Left colon (tissue), 2 donors: ENCODE measurements at regions not wholly inside any gene's neighbourhood (a gene's known extent, or its start where the extent isn't known, plus 50 kb on each side); places are given as distances from the start of the nearest gene placed in this dataset.
A peak's percentile ranks its signal among the peaks of the same experiment; 100 is the strongest.

Experiments
- ATAC-seq: fragments of 200-7000 bp; cut with Tn5 transposase; one replicate; pipeline ENCODE4 v1.9.1; 2020; ENCODE audit warnings: mild to moderate bottlenecking, moderate library complexity
- DNase-seq, 2 donors: peaks; one replicate each; pipeline ENCODE4 v3.0.0-alpha.2; 2020
- intact Hi-C, 2 donors: fragments of 100-400 bp; cut with DNase I in 1 of 2; cut with micrococcal nuclease in 1 of 2; formaldehyde crosslinking; loops; one replicate each; pipeline versions ENCODE4 v1.11.2 to v1.14.0; 2022; cut with DNase I, micrococcal nuclease
- donor health status: DM: no; HTN: no; CAD: no.
- donor health status: DM: yes; HTN: yes; CAD: no.

DNA sequence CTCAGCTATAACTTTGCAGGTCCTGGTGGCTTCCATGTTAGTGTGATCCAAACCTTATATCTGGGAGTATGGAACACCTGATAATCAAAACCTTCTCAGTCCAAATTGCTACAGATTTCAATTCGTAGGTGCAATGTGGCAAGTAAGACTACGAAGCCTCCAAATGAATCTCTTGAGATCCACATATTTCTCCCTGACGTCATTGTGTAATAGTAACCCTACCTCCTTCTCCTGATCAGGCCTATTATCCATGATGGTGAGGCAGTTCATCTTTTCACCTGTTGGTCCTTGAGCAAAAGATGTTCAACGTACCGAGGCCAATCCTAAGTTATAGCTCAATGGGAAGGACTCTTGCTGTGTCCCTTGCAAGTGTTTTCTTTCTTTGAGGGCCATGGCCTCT is 115.9 kb upstream of the CHRM3 start:
- ATAC-seq = no peak
- DNase-seq = no peak
- intact Hi-C loops = no loop called here

DNA sequence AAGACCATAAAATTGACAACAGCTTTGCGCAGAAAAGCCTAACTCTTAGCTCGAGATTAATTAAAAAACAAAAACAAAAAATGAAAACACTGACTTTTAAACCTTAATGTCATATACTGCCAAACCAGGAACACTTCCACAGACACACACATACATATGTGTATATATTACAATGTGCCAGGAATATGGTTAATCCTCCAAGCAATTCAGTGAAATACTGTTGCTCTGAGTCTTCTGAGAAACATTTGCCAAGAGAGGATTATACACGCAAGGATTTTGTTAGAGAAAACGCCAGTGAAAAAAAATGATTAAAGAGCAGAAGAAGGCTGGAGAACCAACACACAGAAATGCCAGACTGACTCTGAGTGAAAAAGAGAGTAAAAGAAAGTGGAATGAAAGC is 116.7 kb upstream of the CHRM3 start:
- DNase-seq (no peak), ATAC-seq (no peak)
- intact Hi-C loops = no loop called here

DNA sequence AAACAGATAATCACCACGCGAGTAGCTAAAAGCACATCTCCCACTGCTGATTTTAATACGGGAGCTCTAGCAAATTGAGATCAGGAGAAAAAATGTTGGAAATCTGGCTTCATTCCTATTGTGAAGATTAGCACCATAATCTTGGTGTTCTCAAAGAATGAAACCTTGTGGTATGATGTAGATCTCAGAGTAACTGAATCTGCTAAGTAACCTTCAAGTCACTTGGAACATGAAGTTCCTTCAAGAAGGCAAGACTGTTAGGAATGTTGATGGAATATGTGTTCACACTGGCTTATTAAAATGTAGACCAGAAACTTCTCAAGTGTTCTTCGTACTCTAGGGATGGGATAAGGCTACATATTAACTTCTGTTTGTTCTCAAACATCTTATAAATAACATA is 117.4 kb upstream of the CHRM3 start:
- DNase-seq (no peak), ATAC-seq (no peak)
- intact Hi-C loops = no loop called here

DNA sequence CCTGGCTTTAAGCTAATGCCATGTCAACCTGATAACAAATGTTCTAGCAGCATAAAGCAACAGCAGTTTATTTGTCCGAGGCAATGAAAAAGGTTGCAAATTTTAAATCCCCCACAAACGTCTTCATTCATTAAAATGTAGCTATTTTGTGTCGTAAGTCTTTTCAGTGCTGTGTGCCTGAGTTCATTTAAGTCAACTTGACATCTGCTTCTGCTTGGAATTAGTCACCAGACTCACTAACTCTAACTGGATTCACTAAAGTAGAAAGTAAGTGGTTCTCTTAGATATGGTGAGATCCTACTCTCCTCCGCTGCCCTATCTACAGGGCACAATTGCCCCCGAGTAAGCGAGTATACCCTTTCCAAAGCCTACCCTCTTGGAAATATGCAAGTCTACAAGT is 118.4 kb upstream of the CHRM3 start:
- DNase-seq (no peak), ATAC-seq (no peak)
- intact Hi-C loops = no loop called here

DNA sequence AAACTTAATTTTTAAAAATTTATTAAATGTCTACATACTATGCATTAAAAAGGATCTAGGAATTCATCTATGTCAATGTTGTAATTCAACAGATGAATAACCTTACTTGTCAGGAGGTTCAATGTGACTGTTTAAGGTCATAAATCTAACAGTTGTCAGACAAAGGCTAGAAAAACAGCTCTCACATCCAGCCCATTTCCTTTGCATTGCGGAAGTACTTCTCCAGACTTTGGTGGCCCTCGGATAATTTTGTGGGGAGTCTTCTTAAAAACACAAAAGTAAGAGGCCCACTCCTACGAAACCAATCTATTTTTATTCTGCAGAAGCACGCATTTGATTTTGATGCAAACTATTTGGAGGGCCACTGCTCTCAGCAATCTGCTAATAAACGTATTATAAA is 122.6 kb upstream of the CHRM3 start:
- intact Hi-C loops = no loop called here
- DNase-seq (no peak), ATAC-seq (no peak)

DNA sequence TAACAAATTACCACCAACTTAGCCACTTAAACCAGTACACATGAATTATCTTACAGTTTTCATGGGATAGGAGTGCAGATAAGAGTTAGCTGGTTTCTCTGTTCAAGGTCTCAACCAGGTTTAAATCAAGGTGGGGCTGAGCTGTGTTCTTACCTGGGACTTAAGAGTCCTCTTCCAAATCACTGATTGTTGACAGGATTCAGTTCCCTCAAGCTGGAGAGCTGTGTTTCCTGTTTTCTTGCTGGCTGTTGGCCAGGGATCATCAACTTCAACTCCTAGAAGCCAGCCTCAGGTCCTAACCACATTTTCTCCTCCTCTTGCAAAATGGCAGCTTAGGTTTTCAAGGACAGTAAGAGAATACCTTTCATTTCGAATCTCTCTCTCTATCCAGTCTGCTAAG is 123.8 kb upstream of the CHRM3 start:
- DNase-seq = peak in 1 of 2 donors; percentile 9
- intact Hi-C loops = no loop called here
- peak; percentile 34 for ATAC-seq

DNA sequence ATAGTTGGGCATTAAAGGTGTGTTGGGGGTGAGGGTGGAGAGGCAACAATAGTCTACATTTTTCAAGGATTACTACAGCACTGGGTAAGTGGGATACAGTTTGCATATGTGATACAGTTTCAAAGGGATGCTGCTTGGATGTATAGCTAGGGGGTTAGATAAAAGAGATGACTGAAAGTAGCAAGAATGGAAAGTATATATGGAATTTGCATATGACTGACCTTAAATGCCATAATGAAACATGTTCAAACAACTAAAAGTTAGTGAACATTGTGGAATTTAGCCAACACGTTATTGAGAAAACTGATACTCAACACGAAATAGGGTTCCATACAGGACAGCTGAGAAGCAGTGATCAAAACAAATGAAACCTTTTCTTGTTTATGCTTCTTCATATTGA is 124.8 kb upstream of the CHRM3 start:
- ATAC-seq = no peak
- intact Hi-C loops = no loop called here
- DNase-seq = no peak

DNA sequence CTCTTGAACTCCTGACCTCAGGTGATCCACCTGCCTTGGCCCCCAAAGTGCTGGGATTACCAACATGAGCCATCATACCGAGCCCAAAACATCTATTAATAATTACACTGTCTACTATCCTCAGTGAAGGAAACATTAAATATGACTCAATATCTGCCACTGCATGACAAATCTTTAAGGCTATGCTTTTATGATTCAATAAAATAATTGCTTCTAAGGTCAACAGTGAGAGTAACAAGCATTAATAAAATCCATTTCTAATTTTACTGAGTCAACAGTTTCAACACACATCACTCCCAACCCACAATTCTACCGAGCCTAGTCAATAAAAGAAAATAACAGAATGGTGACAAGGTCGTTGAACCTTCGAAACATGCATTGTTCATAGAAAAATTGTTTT is 125.5 kb upstream of the CHRM3 start:
- ATAC-seq (no peak), DNase-seq (no peak)
- intact Hi-C loops = no loop called here

DNA sequence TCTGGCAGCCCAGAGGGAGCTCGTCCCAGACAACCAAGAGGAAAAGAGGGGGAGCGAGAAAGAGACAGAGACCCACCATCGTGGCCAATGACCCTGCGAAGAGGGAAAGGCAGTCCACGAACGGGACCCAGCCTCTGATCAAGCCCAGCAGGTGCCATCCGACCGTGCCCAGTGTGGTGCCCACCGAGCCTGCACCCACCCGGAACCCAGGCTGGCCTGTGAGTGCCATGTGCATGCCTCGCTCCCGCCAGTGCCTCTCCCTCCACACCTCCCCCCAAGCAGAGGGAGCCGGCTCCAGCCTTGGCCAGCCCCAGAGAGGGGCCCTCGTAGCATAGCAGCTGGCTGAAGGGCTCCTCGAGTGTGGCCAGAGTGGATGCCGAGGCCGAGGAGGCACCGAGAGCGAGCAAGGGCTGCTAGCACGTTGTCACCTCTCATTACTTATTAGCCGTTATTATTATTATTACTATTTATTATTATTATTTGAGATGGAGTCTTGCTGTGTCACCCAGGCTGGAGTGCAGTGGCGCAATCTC is 130.7 kb upstream of the CHRM3 start:
- intact Hi-C loops = no loop called here
- ATAC-seq (no peak), DNase-seq (no peak)

DNA sequence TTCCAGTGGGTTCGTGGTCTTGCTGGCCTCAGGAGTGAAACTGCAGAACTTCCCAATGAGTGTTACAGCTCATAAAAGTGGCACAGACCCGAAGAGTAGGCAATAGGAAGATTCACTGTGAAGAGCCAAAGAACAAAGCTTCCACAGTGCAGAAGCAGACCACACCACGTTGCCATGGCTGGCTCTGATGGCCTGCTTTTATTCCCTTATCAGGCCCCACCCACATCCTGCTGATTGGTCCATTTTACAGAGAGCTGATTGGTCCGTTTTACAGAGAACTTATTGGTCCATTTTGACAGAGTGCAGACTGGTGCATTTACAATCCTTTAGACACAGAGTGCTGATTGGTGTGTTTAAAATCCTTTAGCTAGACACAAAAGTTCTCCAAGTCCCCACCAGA is 131.4 kb upstream of the CHRM3 start:
- no peak for DNase-seq
- ATAC-seq = no peak
- intact Hi-C loops = no loop called here

DNA sequence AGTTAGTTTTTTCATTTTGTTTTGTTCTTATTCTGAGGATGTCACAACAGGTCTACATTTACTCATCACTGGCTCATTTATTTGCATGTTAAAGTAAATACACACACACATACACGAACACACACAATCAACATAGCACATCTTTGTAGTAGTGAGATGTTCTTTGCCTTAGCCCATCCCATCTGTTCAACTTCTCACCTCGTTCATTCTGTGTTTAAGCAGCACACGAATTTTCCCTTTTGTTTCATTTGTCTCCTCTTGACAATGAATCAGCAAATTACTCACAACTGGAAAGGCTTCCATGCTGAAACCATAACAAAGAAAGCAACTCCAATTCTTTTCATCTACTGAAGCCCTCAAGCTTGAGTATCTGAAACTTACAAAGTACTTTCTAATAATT is 133.3 kb upstream of the CHRM3 start:
- no peak for DNase-seq
- intact Hi-C loops = no loop called here

DNA sequence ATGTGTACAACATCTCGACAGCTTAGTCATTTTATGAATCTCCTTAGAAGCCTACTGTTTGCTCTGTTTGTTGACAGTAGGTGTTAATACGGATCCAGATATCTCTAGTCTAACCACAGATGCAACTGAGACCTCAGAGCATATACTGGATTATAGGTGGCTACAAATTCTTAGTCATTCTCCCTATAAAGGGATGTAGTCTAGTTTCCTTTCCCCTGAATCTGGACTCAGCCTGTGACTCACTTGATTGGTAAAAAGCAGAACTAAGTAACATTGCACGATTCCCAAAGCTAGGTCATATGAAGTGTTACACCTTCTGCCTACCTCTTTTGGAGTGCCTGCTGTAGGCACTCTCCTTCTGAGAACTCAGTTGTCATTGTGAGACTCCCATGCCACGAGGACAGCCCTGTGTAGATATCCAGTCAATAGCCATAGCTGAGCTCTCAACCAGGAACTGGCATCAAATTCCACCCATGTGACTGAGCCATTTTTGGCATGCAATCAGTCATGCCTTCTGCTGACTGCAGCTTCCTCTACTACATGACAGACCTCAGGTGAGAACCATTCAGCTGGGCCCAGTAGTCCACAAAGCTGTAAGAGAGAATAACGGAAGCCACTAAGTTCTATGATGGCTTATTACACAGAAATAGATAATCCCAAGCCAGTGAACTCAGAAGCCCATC is 135.9 kb upstream of the CHRM3 start:
- ATAC-seq (no peak), DNase-seq (no peak)

More for the DNA sequence above, 133.3 kb upstream of the CHRM3 start:
- no peak for ATAC-seq

DNA sequence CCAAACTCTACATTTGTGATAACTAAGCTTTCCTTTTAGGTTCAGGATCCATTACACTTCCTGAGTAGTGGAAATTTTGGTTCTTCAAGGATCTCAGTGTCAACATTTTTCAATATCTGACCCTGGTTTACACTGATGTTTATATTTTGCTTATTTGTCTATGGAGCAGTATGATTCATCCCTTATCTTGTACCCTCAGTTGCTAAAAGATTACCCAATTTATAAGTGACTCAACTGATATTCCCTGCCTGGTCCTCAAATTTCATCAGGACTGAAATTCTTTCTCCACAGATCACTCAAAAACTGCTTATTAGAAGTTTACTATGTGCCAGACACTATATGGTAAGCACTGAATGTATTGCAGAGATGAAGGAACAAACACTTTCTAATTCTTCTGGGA is 139.1 kb upstream of the CHRM3 start:
- intact Hi-C loops = no loop called here
- DNase-seq (no peak), ATAC-seq (no peak)

More for the DNA sequence above, 135.9 kb upstream of the CHRM3 start:
- intact Hi-C loops = no loop called here

DNA sequence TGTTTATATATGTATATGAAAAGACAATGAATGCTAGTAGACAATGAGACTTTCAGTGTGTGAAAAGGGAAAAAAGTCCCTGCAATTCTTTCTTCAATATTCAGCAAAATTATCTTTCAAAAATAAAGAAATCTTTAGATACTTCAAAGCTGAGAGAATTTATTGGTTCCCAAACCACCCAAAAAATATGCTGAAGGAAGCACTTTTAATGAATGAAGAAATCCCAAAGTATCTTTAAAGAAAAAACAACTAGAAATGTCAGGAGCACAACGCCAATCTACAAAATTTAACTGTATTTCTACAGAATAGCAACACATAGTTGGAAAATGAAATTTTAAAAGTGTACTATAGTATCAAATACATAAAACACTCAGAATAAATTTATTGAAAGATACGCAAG is 142.3 kb upstream of the CHRM3 start:
- DNase-seq (no peak), ATAC-seq (no peak)
- intact Hi-C loops = no loop called here

DNA sequence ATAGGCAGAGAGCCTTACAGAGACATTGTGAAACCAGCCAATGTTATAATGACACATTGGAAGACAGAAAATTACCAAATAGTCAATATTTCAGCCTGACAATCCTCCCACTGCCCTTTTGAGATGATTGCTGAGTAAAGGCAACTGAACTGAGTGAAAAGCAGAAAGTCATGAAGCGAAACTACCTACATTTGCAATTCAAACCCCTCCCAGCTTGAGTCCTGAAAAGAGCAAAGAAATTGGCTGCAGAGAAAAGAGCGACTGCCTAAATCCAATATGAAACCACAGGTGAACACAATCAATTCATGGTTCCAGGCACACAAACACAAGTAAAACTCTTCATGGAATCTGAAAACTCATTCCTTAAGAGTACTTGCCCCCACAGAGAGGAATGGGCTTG is 143.4 kb upstream of the CHRM3 start:
- intact Hi-C loops = no loop called here
- DNase-seq (no peak), ATAC-seq (no peak)

DNA sequence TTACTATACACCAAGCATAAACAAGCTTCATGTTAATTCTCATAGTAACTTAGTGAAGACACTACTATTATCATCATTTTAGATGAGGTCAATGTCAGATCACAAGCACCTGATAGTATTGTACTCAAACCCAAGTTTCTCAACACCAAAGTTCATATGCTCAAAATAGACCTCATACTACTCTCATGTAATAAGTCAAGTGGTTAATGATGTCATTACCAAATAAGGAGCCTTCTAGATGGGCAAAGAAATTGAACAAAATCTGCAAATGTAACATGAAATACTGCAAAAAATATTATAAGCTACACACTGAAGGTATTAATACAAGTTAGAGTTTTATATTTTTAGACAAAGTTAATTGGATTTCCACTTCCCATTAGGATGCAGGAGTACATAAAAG is 144.0 kb upstream of the CHRM3 start:
- no peak for ATAC-seq
- no peak for DNase-seq
- intact Hi-C loops = no loop called here

DNA sequence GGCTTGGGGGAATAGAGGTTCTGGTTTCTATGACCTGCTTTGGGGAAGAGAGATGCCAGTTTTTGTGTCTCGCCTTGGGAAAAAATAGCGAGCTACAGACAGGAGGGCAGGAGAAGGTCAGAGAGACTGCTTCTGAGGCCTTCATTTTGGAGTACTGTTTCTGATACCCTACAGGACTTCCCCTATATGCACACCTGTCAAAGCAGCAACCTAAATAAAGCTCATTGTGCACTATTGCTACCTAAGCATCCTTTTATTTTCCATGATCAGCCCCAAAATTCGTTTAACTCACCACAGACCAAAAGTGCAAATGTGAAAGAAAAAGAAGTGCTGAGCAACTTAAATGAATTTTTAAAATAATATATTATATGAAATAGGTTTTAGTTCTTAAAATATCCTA is 145.6 kb upstream of the CHRM3 start:
- intact Hi-C loops = no loop called here
- DNase-seq = no peak
- ATAC-seq = no peak

DNA sequence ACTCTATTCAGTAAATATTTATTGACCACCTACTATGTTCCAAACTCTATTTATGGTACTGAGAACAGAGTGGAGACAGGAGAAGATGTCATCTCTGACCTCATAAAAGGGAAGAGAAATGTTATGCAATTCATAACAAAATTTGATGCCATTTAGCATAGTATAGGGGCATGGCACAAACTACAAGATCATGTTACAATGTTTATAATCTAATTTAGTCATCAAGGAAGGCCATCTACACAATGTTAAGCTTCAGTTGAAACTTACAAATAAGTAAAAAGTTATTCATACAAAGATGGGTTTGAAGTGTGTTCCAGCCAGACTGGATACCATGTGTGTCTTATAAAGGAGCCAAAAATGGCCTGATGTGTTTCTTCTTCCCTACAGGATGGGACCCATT is 146.8 kb upstream of the CHRM3 start:
- ATAC-seq = no peak
- no peak for DNase-seq
- intact Hi-C loops = no loop called here

DNA sequence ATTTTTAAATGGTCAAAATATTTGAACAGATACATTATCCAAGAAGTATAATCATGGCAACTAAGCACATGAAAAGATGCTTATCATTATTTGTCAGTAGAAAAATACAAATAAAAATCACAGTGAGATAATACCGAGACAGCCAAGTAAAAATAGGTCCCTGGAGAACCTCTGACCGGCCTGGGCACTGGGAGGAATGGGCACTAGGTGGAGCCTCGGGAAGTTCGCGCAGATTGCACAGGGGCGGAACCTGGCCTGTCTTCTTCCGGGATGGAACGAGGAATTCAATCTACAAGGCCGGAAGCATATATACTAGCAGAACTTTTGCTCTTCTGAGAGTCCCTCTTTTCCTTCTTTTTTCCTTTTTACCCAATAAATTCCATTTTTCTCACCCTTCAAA is 148.5 kb upstream of the CHRM3 start:
- intact Hi-C loops = no loop called here
- DNase-seq = no peak

DNA sequence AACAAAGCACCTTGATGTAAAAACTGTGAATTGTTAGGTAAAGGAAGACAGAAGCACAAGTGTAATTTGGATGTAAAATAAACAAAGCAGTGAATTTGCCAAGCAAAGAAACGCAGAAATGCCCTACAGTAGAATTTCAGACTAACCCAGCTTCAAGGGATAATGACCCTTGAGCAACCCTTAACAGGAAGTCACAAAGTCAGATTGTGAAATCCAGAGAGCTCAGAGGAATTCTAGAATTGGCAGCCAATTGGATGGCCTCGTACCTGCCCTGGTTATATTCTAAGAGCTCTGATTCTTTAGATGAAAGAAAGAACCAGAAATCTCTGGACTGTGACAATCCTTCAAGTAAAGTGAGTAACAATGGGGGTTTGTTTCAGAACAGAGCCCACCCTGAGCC is 152.7 kb upstream of the CHRM3 start:
- no peak for DNase-seq
- intact Hi-C loops = no loop called here
- peak; percentile 97 for ATAC-seq

More for the DNA sequence above, 148.5 kb upstream of the CHRM3 start:
- no peak for ATAC-seq

DNA sequence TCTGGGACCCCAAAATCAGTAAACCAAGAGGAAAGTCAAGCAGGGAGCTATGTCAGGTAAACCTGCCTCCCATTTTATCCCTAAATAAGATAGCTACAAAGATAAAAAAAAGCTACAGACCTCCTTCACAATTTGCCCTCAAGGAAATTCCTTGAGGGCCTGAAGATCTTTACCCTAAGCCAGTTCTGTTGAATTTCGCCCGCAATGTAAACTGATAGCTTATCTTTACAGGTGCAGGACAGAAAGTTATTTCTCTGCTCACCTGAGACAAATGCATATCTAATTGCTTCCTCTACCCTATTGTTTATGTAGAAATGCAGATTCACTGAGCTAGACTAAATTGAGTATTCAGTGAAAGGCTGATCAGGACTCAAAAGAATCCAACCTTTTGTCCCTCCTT is 153.4 kb upstream of the CHRM3 start:
- intact Hi-C loops = no loop called here
- ATAC-seq = peak; percentile 83
- DNase-seq = no peak
